Upper lobe of left lung (tissue), 6 donors: ENCODE measurements at regions not wholly inside any gene's neighbourhood (a gene's known extent, or its start where the extent isn't known, plus 50 kb on each side); places are given as distances from the start of the nearest gene placed in this dataset.
"Not testable (repeated sequence)": the region's sequence is repeated elsewhere in the genome, so short reads cannot be mapped to it uniquely, and the experiment has no call there.

ENCODE experiments used
- ATAC-seq, 2 donors: fragments of 200-7000 bp; cut with Tn5 transposase; one replicate each; pipeline ENCODE4 v1.9.1; 2022; ENCODE audit warnings: mild to moderate bottlenecking in 2 of 2, moderate library complexity in 2 of 2; ENCODE audit not compliant: low FRiP score in 2 of 2
- DNase-seq, 2 donors: peaks; one replicate each; pipeline ENCODE4 v3.0.0-alpha.2; 2019 to 2020
- H3K27ac ChIP-seq, 4 donors: fragments of 200-600 bp; sonication (generic); one replicate each; pipeline ENCODE4 v1.5.1; 2016 to 2019
- H3K27me3 ChIP-seq, 4 donors: fragments of 200-600 bp; sonication (generic); one replicate each; pipeline ENCODE4 v1.5.1; 2017 to 2019
- H3K36me3 ChIP-seq, 4 donors: fragments of 200-600 bp; sonication (generic); one replicate each; pipeline ENCODE4 v1.5.1; 2016 to 2019
- H3K4me1 ChIP-seq, 4 donors: fragments of 200-600 bp; sonication (generic); one replicate each; pipeline ENCODE4 v1.5.1; 2018 to 2019
- H3K4me3 ChIP-seq, 4 donors: fragments of 200-600 bp; sonication (generic); one replicate each; pipeline ENCODE4 v1.5.1; 2017 to 2019; ENCODE audit warnings: mild to moderate bottlenecking in 2 of 4, moderate library complexity in 1 of 4
- H3K9me3 ChIP-seq, 4 donors: fragments of 200-600 bp; sonication (generic); one replicate each; pipeline ENCODE4 v1.5.1; 2018 to 2019
- EP300 ChIP-seq, 4 donors: sonication (generic); formaldehyde crosslinking; IDR thresholded peaks; one replicate each; pipeline ENCODE4 v1.5.1; 2017; ENCODE audit warnings: antibody characterized with exemption in 4 of 4, control low read depth in 2 of 4
- POLR2A ChIP-seq, 4 donors: fragments of 450-650 bp; IDR thresholded peaks; one replicate each; pipeline ENCODE4 v1.5.1; 2016 to 2017; ENCODE audit warnings: antibody characterized with exemption in 4 of 4, mild to moderate bottlenecking in 2 of 4
- POLR2AphosphoS5 ChIP-seq, 2 donors: sonication (generic); formaldehyde crosslinking; IDR thresholded peaks; one replicate each; pipeline ENCODE4 v1.5.1; 2017; ENCODE audit warnings: antibody characterized with exemption in 2 of 2
- WGBS, 2 donors: methylation state at CpG; one replicate each; pipeline ENCODE4 v1.1.5; 2017 to 2018; 5-methylcytosine and 5-hydroxymethylcytosine counted together
- TF ChIP-seq, protein P1 (sequence below), 6 experiments: fragments of 450-650 bp in 4 of 6; fragments of 200-600 bp in 2 of 6; sonication (generic) in 2 of 6; IDR thresholded peaks; one replicate each; pipeline ENCODE4 v1.5.1; 2016 to 2019; ENCODE audit warnings: antibody characterized with exemption in 6 of 6
- donor health status: DM: no; HTN: no; CAD: no; lungs with moderate emphysema.
- donor health status: DM: no; HTN: yes; CAD: no; lungs with severe emphysema.

DNA sequence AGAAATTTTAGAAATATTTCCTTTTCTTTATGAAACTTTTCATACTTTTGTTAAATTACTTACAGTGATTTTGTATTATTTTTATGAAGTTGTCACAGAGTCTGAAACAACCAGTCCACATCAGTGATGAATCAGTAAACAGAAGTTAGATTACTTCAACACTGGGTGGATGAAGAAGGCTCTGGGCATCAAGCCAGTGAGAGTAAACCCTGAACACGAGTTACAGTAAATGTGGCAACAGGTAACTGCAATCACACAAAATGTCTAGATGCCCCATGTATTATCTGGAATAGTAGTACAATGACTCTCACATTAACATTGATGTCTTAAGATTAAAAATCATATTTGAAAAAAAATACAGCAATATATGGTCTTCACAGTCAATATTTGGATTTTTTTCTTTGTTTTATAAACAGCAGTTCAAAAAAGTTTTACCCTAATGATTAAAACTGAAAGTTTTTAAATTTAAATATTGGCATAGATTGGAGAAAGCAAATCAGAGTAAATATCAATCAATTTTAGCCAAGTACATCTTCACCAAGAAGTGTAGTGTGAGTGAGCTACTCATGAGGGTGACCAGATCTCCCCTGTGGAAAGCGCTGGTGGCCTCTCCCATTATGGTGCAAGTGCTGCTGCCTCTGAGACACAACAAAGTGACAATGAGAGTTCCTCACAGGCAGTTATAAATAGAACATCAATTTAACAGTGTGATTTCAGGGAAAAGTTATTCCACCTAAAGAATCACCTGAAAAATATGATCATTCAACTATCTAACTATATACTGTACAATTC, 63.2 kb upstream of the UGT2B7 start:
- no peak for DNase-seq

DNA sequence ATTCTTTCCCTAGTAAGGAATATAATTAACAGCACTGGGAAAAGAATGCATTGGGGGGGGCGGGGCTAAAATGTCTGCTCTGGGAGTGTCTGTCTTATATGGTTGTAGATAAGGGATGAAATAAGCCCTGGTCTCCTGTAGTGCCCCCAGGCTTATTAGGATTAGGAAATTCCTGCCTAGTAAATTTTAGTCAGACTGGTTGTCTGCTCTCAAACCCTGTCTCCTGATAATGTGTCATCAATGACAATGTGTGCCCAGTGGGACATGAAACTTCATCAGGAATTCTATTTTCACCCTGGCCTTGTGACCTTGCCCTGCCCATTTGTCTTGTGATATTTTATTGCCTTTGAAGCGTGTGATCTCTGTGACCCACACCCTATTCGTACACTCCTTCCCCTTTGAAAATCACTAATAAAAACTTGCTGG, 61.9 kb upstream of the UGT2B7 start:
- H3K27me3 ChIP-seq, H3K4me3 ChIP-seq, ATAC-seq, H3K9me3 ChIP-seq, H3K27ac ChIP-seq, H3K36me3 ChIP-seq, H3K4me1 ChIP-seq, DNase-seq: not testable (repeated sequence)
- 48 to 57% methylated on average over 3 of the region's 3 CpGs for WGBS, 2 donors

More for the DNA sequence above, 63.2 kb upstream of the UGT2B7 start:
- Histone ChIP-seq H3K27me3 (no peaks in the 10 kb centered on the region), H3K9me3 (peaks cover 0 to 6% (median 0%) of the 10 kb centered on the region in 4 donors), H3K4me3 (no peak overlapping the region), H3K4me1 (no peaks in the 10 kb centered on the region), H3K27ac (no peak overlapping the region), H3K36me3 (no peaks in the 10 kb centered on the region)
- TF ChIP-seq POLR2AphosphoS5 (IDR thresholded peaks at IDR 0.05): no peak
- no peak for TF ChIP-seq EP300 (IDR thresholded peaks at IDR 0.05)
- no peak for TF ChIP-seq POLR2A (IDR thresholded peaks at IDR 0.05)
- TF ChIP-seq, protein P1, sequence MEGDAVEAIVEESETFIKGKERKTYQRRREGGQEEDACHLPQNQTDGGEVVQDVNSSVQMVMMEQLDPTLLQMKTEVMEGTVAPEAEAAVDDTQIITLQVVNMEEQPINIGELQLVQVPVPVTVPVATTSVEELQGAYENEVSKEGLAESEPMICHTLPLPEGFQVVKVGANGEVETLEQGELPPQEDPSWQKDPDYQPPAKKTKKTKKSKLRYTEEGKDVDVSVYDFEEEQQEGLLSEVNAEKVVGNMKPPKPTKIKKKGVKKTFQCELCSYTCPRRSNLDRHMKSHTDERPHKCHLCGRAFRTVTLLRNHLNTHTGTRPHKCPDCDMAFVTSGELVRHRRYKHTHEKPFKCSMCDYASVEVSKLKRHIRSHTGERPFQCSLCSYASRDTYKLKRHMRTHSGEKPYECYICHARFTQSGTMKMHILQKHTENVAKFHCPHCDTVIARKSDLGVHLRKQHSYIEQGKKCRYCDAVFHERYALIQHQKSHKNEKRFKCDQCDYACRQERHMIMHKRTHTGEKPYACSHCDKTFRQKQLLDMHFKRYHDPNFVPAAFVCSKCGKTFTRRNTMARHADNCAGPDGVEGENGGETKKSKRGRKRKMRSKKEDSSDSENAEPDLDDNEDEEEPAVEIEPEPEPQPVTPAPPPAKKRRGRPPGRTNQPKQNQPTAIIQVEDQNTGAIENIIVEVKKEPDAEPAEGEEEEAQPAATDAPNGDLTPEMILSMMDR (IDR thresholded peaks at IDR 0.05): no peak
- WGBS, 2 donors: 60 to 65% methylated on average over 2 of the region's 2 CpGs
- ATAC-seq: no peak

DNA sequence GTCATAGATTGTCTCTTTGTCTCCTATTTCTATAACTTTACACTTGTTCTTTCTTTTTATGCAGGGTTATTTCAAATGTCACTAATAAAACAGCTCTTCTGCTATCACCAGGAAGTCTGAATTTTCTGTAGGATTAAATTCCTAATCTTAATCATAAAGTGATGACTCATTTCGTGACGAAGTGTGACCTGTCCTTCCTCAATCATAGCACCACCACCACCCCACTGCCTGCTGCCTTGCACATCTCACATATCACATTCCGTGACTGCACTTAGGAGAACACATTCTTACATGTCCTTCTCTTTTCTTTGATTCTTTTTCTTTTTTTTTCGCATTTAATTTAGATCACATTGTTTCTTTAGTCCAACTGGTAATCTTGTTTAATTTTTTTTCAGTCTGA, 57.7 kb upstream of the UGT2B7 start:
- H3K36me3 ChIP-seq: no peaks in the 10 kb centered on the region
- TF ChIP-seq POLR2A (IDR thresholded peaks at IDR 0.05) (no peak), EP300 (IDR thresholded peaks at IDR 0.05) (no peak), POLR2AphosphoS5 (IDR thresholded peaks at IDR 0.05) (no peak)
- TF ChIP-seq, protein P1 (IDR thresholded peaks at IDR 0.05): no peak
- ATAC-seq: no peak

DNA sequence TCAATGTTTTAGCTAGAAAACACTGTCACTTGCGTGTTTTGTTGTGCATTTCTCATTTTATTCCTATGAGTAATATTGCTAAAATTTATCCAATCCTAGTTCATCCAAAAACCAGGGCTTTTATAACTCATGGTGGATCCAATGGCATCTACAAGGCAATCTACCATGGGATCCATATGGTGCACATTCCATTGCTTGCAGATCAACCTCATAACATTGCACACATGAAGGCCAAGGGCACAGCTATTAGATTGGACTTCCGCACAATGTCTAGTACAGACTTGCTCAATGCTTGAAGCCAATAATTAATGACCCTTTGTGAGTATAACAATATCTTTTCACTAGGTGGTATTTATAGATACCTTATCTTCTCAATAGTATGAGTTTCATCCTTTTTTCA, 57.2 kb upstream of the UGT2B7 start:
- no peaks in the 10 kb centered on the region for H3K36me3 ChIP-seq
- TF ChIP-seq EP300 (IDR thresholded peaks at IDR 0.05) (no peak), POLR2AphosphoS5 (IDR thresholded peaks at IDR 0.05) (no peak), POLR2A (IDR thresholded peaks at IDR 0.05) (no peak)
- TF ChIP-seq, protein P1 (IDR thresholded peaks at IDR 0.05): no peak
- no peak overlapping the region for H3K27ac ChIP-seq
- WGBS, 2 donors: 90 to 93% methylated on average over 2 of the region's 2 CpGs
- DNase-seq (no peak), ATAC-seq (no peak)
- peaks cover 0 to 6% (median 0%) of the 10 kb centered on the region in 4 donors for H3K9me3 ChIP-seq
- H3K4me3 ChIP-seq: no peak overlapping the region
- H3K27me3 ChIP-seq: no peaks in the 10 kb centered on the region
- no peaks in the 10 kb centered on the region for H3K4me1 ChIP-seq

More for the DNA sequence above, 57.7 kb upstream of the UGT2B7 start:
- peaks cover 0 to 6% (median 0%) of the 10 kb centered on the region in 4 donors for H3K9me3 ChIP-seq
- H3K4me1 ChIP-seq: no peaks in the 10 kb centered on the region
- 76 to 82% methylated on average over 4 of the region's 4 CpGs for WGBS, 2 donors
- DNase-seq: no peak
- H3K27me3 ChIP-seq: no peaks in the 10 kb centered on the region
- H3K27ac ChIP-seq: no peak overlapping the region
- no peak overlapping the region for H3K4me3 ChIP-seq

DNA sequence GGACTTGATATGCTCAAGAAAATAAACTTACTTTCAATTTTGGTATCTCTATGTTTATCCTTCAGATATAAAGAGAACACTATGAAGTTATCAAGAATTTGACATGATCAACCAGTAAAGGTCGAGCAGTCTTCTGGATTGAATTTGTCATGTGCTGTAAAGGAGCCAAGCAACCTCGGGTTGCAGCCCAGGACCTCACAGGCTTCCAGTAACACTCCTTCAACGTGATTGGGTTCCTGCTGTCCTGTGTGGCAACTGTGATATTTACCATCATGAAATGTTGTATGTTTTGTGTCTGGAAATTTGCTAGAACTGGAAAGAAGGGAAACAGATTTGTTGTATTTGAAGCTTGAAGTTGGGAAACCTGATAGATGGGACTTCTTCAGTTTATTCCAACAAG, 52.0 kb upstream of the UGT2B7 start:
- no peak for DNase-seq
- 48 to 61% methylated on average over 3 of the region's 3 CpGs for WGBS, 2 donors
- no peaks in the 10 kb centered on the region for H3K4me1 ChIP-seq
- no peak for ATAC-seq
- no peaks in the 10 kb centered on the region for H3K27me3 ChIP-seq
- no peak overlapping the region for H3K27ac ChIP-seq
- no peak overlapping the region for H3K4me3 ChIP-seq
- no peaks in the 10 kb centered on the region for H3K36me3 ChIP-seq
- H3K9me3 ChIP-seq: no peaks in the 10 kb centered on the region
- TF ChIP-seq EP300 (IDR thresholded peaks at IDR 0.05) (no peak), POLR2AphosphoS5 (IDR thresholded peaks at IDR 0.05) (no peak), POLR2A (IDR thresholded peaks at IDR 0.05) (no peak)
- TF ChIP-seq, protein P1 (IDR thresholded peaks at IDR 0.05): no peak
